A549 (cell line): ENCODE measurements at regions not wholly inside any gene's neighbourhood (a gene's known extent, or its start where the extent isn't known, plus 50 kb on each side); places are given as distances from the start of the nearest gene placed in this dataset.

ENCODE experiments used
- ATAC-seq, 2 experiments: fragments of 200-7000 bp in 1 of 2; fragments of >200 bp in 1 of 2; cut with Nextera tagmentation in 1 of 2; cut with Tn5 transposase in 1 of 2; 3 replicates each; pipeline versions ENCODE4 v1.8.0 to v1.9.1; 2018 to 2020; ENCODE audit warnings: mild to moderate bottlenecking in 1 of 2, moderate library complexity in 1 of 2
- CTCF ChIA-PET: fragments of 300-600 bp; sonication (Branson Sonifier 250); formaldehyde crosslinking; extraction: SDS; loops from one replicate; lab custom pipeline; 2021; ENCODE audit warnings: antibody characterized with exemption, inconsistent platforms; lab: Yijun Ruan, JAX
- POLR2A ChIA-PET: fragments of 350-600 bp; formaldehyde crosslinking; extraction: SDS; loops from one replicate; lab custom pipeline; 2021; ENCODE audit warnings: antibody characterized with exemption, inconsistent platforms; lab: Yijun Ruan, JAX
- DNase-seq, 2 experiments: peaks; one replicate each; pipeline versions ENCODE4 v3.0.0 to v3.0.0-alpha.2; 2011 to 2016; ENCODE audit warnings: low read depth in 1 of 2, low spot score in 1 of 2
- FAIRE-seq: peaks from 2 replicates; lab custom pipeline; 2011; peaks lifted over from hg19 to GRCh38; lab: Jason Lieb, UNC
- H3K27ac ChIP-seq, 2 experiments: fragments of >200 bp; sonication (Bioruptor Twin); formaldehyde crosslinking; 3 replicates each; pipeline ENCODE4 v1.5.1; 2016 to 2017
- H3K4me1 ChIP-seq: fragments of >200 bp; sonication (Bioruptor Twin); formaldehyde crosslinking; 3 replicates; pipeline ENCODE4 v1.6.1; 2016
- H3K4me2 ChIP-seq: fragments of >200 bp; sonication (Bioruptor Twin); formaldehyde crosslinking; 3 replicates; pipeline ENCODE4 v1.6.1; 2016
- H3K4me3 ChIP-seq: fragments of >200 bp; sonication (Bioruptor Twin); formaldehyde crosslinking; 3 replicates; pipeline ENCODE4 v1.5.1; 2016
- H3K9me3 ChIP-seq: fragments of >200 bp; sonication (Bioruptor Twin); formaldehyde crosslinking; 3 replicates; pipeline ENCODE4 v1.6.1; 2016
- ATOH8 ChIP-seq: fragments of 250-450 bp; sonication (Bioruptor Pico); IDR thresholded peaks from 2 replicates; pipeline ENCODE4 v1.5.0; 2020; ENCODE audit warnings: low read depth, mild to moderate bottlenecking, moderate library complexity
- BCL3 ChIP-seq: fragments of >200 bp; sonication (Bioruptor Twin); formaldehyde crosslinking; IDR thresholded peaks from 3 replicates; pipeline ENCODE4 v1.6.1; 2016
- CBX2 ChIP-seq: fragments of 200-600 bp; sonication (generic); IDR thresholded peaks from 2 replicates; pipeline ENCODE4 v1.6.1; 2016; ENCODE audit warnings: low read depth, mild to moderate bottlenecking, borderline replicate concordance
- CEBPB ChIP-seq, 2 experiments: fragments of >200 bp in 1 of 2; sonication (Bioruptor Twin) in 1 of 2; formaldehyde crosslinking in 1 of 2; IDR thresholded peaks; 2 replicates each; pipeline ENCODE4 v1.6.1; 2012 to 2016
- EHF ChIP-seq: fragments of 250-450 bp; sonication (Bioruptor Pico); IDR thresholded peaks from 2 replicates; pipeline ENCODE4 v1.5.0; 2020; ENCODE audit warnings: mild to moderate bottlenecking
- FOSB ChIP-seq: fragments of 250-450 bp; sonication (Bioruptor Pico); IDR thresholded peaks from 2 replicates; pipeline ENCODE4 v1.5.0; 2020; ENCODE audit warnings: mild to moderate bottlenecking, moderate library complexity
- HES2 ChIP-seq: fragments of >200 bp; sonication (Bioruptor Twin); formaldehyde crosslinking; IDR thresholded peaks from 2 replicates; pipeline ENCODE4 v1.6.1; 2016
- HEYL ChIP-seq: fragments of 250-450 bp; sonication (Bioruptor Pico); IDR thresholded peaks from 2 replicates; pipeline ENCODE4 v1.8.0; 2021; ENCODE audit warnings: mild to moderate bottlenecking, moderate library complexity
- KDM5A ChIP-seq: fragments of 200-600 bp; sonication (generic); IDR thresholded peaks from 2 replicates; pipeline ENCODE4 v1.6.1; 2016; ENCODE audit warnings: antibody characterized with exemption, mild to moderate bottlenecking
- MYC ChIP-seq: IDR thresholded peaks from 2 replicates; pipeline ENCODE4 v1.6.1; 2012; ENCODE audit warnings: mild to moderate bottlenecking, inconsistent platforms, low read length, improper control_type of control experiment, borderline replicate concordance
- NFE2L2 ChIP-seq: fragments of 150-350 bp; conservative IDR thresholded peaks from 2 replicates; pipeline ENCODE4 v1.6.1; 2014; ENCODE audit warnings: low read length
- POLR2AphosphoS2 ChIP-seq: conservative IDR thresholded peaks from 2 replicates; pipeline ENCODE4 v1.6.1; 2012; ENCODE audit warnings: low read length, improper control_type of control experiment, inconsistent platforms
- REST ChIP-seq: fragments of 200-600 bp; sonication (generic); IDR thresholded peaks from 2 replicates; pipeline ENCODE4 v1.6.1; 2016; ENCODE audit warnings: antibody characterized with exemption, mild to moderate bottlenecking, moderate library complexity
- RNF2 ChIP-seq: fragments of 200-600 bp; sonication (generic); IDR thresholded peaks from 2 replicates; pipeline ENCODE4 v1.6.1; 2016; ENCODE audit warnings: low read depth, mild to moderate bottlenecking, antibody characterized with exemption, moderate library complexity, borderline replicate concordance
- SREBF2 ChIP-seq: fragments of 450-650 bp; IDR thresholded peaks from 2 replicates; pipeline ENCODE4 v1.6.1; 2014; ENCODE audit warnings: mild to moderate bottlenecking, moderate library complexity
- TFCP2L1 ChIP-seq: fragments of 250-450 bp; sonication (Bioruptor Pico); IDR thresholded peaks from 2 replicates; pipeline ENCODE4 v1.5.0; 2021; ENCODE audit warnings: mild to moderate bottlenecking
- TP53 ChIP-seq: fragments of 250-450 bp; sonication (Bioruptor Pico); IDR thresholded peaks from 2 replicates; pipeline ENCODE4 v1.5.0; 2021; ENCODE audit warnings: mild to moderate bottlenecking, moderate library complexity
- ZFP36 ChIP-seq: fragments of 450-650 bp; IDR thresholded peaks from 2 replicates; pipeline ENCODE4 v1.6.1; 2014; ENCODE audit warnings: borderline replicate concordance; ENCODE audit not compliant: partially characterized antibody
- ZNF302 ChIP-seq: fragments of 250-450 bp; sonication (Bioruptor Pico); IDR thresholded peaks from 2 replicates; pipeline ENCODE4 v1.9.0; 2021; ENCODE audit warnings: inconsistent platforms, mild to moderate bottlenecking, moderate library complexity
- WGBS: methylation state at CpG from one replicate; pipeline ENCODE4 v1.1.6; 2017; ENCODE audit errors: missing lambda C conversion rate; 5-methylcytosine and 5-hydroxymethylcytosine counted together

GRCh38 chr2:217016796-217017419 is 157.0 kb upstream of the TNP1 start:
- DNase-seq (no peak), FAIRE-seq (no peak), ATAC-seq (no peak)
- CTCF ChIA-PET, result no interaction called here
- 66% methylated on average over 7 of the region's 7 CpGs for WGBS
- TF ChIP-seq TFCP2L1 (CRISPR knock-in tag), result no peak
- no peak for TF ChIP-seq POLR2AphosphoS2
- no peak for TF ChIP-seq SREBF2
- TF ChIP-seq ZFP36, result no peak
- TF ChIP-seq FOSB, result no peak
- TF ChIP-seq MYC, result no peak
- TF ChIP-seq BCL3, result no peak
- no peak for TF ChIP-seq CBX2
- TF ChIP-seq ZNF302 (CRISPR knock-in tag), result no peak
- no peak for TF ChIP-seq NFE2L2
- no peak for TF ChIP-seq KDM5A
- no peak for TF ChIP-seq EHF (CRISPR knock-in tag)
- TF ChIP-seq RNF2, result no peak
- no peak for TF ChIP-seq ATOH8 (CRISPR knock-in tag)
- no peak for TF ChIP-seq TP53 (CRISPR knock-in tag)
- TF ChIP-seq REST, result no peak
- no peak for TF ChIP-seq HES2
- TF ChIP-seq CEBPB (IDR thresholded peaks at IDR 0.05), result no peak
- H3K4me2 ChIP-seq, result no peak overlapping the region
- POLR2A ChIA-PET, result no interaction called here
- no peak overlapping the region for H3K27ac ChIP-seq
- no peaks in the 10 kb centered on the region for H3K4me1 ChIP-seq
- no peak overlapping the region for H3K4me3 ChIP-seq
- H3K9me3 ChIP-seq, result no peaks in the 10 kb centered on the region

GRCh38 chr2:217014328-217015105 is 154.7 kb upstream of the TNP1 start:
- no peaks in the 10 kb centered on the region for H3K9me3 ChIP-seq
- H3K4me2 ChIP-seq, result no peak overlapping the region
- H3K4me3 ChIP-seq, result no peak overlapping the region
- ATAC-seq (no peak), DNase-seq (no peak), FAIRE-seq (no peak)
- no peak overlapping the region for H3K27ac ChIP-seq
- CTCF ChIA-PET, result no interaction called here
- POLR2A ChIA-PET, result no interaction called here
- TF ChIP-seq HEYL, result no peak
- WGBS, result 79% methylated on average over 6 of the region's 6 CpGs
- H3K4me1 ChIP-seq, result no peaks in the 10 kb centered on the region
